Effector CD4-positive, alpha-beta T cell (primary cell): ENCODE measurements at regions not wholly inside any gene's neighbourhood (a gene's known extent, or its start where the extent isn't known, plus 50 kb on each side); places are given as distances from the start of the nearest gene placed in this dataset.
A peak's percentile ranks its signal among the peaks of the same experiment; 100 is the strongest.

Source experiments
- DNase-seq: peaks from one replicate; pipeline ENCODE4 v3.0.0-alpha.2; 2020

- no peak for DNase-seq
Measured at GRCh38 chr7:35581605-35582210, 113.2 kb downstream of the HERPUD2 start.

GRCh38 chr7:35576031-35576573 lies 118.8 kb downstream of the HERPUD2 start:
- no peak for DNase-seq

- no peak for DNase-seq
Measured at GRCh38 chr7:35571611-35572240, 123.2 kb downstream of the HERPUD2 start.

- no peak for DNase-seq
Measured at GRCh38 chr7:35570937-35571336, 124.0 kb downstream of the HERPUD2 start.

- no peak for DNase-seq
Measured at GRCh38 chr7:35565927-35566326, 129.0 kb downstream of the HERPUD2 start.

GRCh38 chr7:35558841-35559240 lies 136.1 kb downstream of the HERPUD2 start:
- no peak for DNase-seq

- DNase-seq, result no peak
Measured at GRCh38 chr7:35556515-35557471, 138.1 kb downstream of the HERPUD2 start.

GRCh38 chr7:35555934-35556333 lies 139.0 kb downstream of the HERPUD2 start:
- no peak for DNase-seq

GRCh38 chr7:35555386-35555785 lies 139.5 kb downstream of the HERPUD2 start:
- no peak for DNase-seq

- DNase-seq, result no peak
Measured at GRCh38 chr7:35553519-35553918, 141.4 kb downstream of the HERPUD2 start.

GRCh38 chr7:35552691-35553090 lies 142.2 kb downstream of the HERPUD2 start:
- no peak for DNase-seq

- no peak for DNase-seq
Measured at GRCh38 chr7:35551321-35552081, 143.4 kb downstream of the HERPUD2 start.

GRCh38 chr7:35550831-35551230 lies 144.1 kb downstream of the HERPUD2 start:
- no peak for DNase-seq

GRCh38 chr7:35549781-35550180 lies 145.2 kb downstream of the HERPUD2 start:
- DNase-seq, result no peak

GRCh38 chr7:35548291-35548690 lies 146.6 kb downstream of the HERPUD2 start:
- no peak for DNase-seq

GRCh38 chr7:35546691-35547429 lies 148.1 kb downstream of the HERPUD2 start:
- DNase-seq, result no peak

GRCh38 chr7:35545831-35546230 lies 149.1 kb downstream of the HERPUD2 start:
- DNase-seq, result no peak

- DNase-seq, result no peak
Measured at GRCh38 chr7:35544028-35544742, 150.8 kb downstream of the HERPUD2 start.

GRCh38 chr7:35537067-35538023 lies 157.6 kb downstream of the HERPUD2 start:
- DNase-seq, result peak; percentile 71

GRCh38 chr7:35536396-35536826 lies 158.5 kb downstream of the HERPUD2 start:
- DNase-seq, result no peak
